ENCODE measurements at regions not wholly inside any gene's neighbourhood (a gene's known extent, or its start where the extent isn't known, plus 50 kb on each side); places are given as distances from the start of the nearest gene placed in this dataset.

DNA sequence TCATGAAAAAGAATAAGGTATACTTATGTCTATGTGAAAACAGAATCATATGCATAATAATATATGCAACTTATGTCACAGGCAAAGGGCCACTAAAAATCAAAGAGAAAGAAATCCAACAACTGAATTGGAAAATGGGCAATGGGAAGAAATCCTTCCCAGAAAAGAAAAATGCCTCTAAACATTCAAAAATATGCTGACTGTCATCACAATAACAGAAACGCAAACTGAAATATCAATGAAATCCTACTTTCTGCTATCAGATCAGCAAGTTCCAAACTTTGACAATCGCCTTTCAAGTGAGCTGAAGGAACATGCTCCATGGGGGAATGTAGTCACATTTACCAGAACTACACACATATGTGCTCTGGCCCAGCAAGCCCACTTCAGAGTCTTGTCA is 99.4 kb upstream of the KLF13 start:
- TF ChIP-seq EZH2phosphoT487 (IDR thresholded peaks at IDR 0.05; ENCODE audit: low read length) (no peak), EZH2 (optimal IDR thresholded peaks at IDR 0.05; ENCODE audit: low read depth, low read length) (no peak)
- TF ChIP-seq, protein P1, sequence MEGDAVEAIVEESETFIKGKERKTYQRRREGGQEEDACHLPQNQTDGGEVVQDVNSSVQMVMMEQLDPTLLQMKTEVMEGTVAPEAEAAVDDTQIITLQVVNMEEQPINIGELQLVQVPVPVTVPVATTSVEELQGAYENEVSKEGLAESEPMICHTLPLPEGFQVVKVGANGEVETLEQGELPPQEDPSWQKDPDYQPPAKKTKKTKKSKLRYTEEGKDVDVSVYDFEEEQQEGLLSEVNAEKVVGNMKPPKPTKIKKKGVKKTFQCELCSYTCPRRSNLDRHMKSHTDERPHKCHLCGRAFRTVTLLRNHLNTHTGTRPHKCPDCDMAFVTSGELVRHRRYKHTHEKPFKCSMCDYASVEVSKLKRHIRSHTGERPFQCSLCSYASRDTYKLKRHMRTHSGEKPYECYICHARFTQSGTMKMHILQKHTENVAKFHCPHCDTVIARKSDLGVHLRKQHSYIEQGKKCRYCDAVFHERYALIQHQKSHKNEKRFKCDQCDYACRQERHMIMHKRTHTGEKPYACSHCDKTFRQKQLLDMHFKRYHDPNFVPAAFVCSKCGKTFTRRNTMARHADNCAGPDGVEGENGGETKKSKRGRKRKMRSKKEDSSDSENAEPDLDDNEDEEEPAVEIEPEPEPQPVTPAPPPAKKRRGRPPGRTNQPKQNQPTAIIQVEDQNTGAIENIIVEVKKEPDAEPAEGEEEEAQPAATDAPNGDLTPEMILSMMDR (IDR thresholded peaks at IDR 0.05; ENCODE audit: low read length) = no peak
- Histone ChIP-seq H3K4me1 (ENCODE audit: low read length) (peaks cover 11% of the 10 kb centered on the region), H3F3A (ENCODE audit: insufficient read depth, low read length) (peaks cover 15% of the 10 kb centered on the region; the same call in 1 of the 2 replicates), H3K27me3 (replicated peaks; ENCODE audit: insufficient read depth, low read length) (no peaks in the 10 kb centered on the region), H3K9me2 (replicated peaks; ENCODE audit: insufficient read depth, low read length) (no peaks in the 10 kb centered on the region), H3K4me3 (ENCODE audit: low read length) (peak overlapping the region; percentile 1; the same call in 1 of the 2 replicates), H3K27ac (ENCODE audit: low read length) (peak overlapping the region; percentile 87; the same call in 1 of the 2 replicates), H4K20me1 (ENCODE audit: insufficient read depth, low read length) (no peaks in the 10 kb centered on the region), H3K4me2 (ENCODE audit: low read depth, low read length) (peak overlapping the region; percentile 79; the same call in 1 of the 2 replicates), H3K79me2 (ENCODE audit: low read length) (peaks cover 50% of the 10 kb centered on the region), H3K36me3 (replicated peaks; ENCODE audit: insufficient read depth, low read length) (no peaks in the 10 kb centered on the region), H3K9ac (ENCODE audit: low read length) (no peak overlapping the region), H2AFZ (ENCODE audit: low read length) (no peak overlapping the region), H3K9me3 (replicated peaks; ENCODE audit: insufficient read depth, low read length) (no peaks in the 10 kb centered on the region)
- DNase-seq = no peak

DNA sequence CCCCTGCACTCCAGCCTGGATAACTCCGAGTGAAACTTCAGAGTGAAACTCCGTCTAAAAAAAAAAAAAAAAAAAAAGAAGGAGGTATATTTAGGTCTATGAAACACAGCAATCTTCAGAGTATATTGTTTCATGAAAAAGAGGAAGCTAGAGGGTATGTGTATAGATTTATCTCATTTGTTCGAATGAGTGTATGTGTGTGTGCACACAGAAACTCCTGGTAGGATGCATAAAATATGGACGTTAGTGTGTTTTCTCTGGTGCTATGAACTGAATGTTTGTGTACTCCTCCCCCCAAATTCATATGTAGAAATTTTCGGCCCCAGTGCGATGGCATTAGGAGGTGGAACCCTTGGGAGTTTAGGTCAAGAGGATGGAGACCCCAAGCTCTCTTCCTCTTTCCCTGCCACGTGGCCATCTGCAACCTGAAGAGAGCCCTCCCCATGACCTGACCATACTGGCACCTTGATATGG is 98.6 kb upstream of the KLF13 start:
- Histone ChIP-seq H3K4me3 (ENCODE audit: low read length) (peak overlapping the region; percentile 97), H3K9ac (ENCODE audit: low read length) (peak overlapping the region; percentile 92), H3K27me3 (replicated peaks; ENCODE audit: insufficient read depth, low read length) (no peaks in the 10 kb centered on the region), H3K4me1 (ENCODE audit: low read length) (peaks cover 11% of the 10 kb centered on the region), H3K9me2 (replicated peaks; ENCODE audit: insufficient read depth, low read length) (no peaks in the 10 kb centered on the region), H3F3A (ENCODE audit: insufficient read depth, low read length) (peaks cover 15% of the 10 kb centered on the region; the same call in 1 of the 2 replicates), H3K79me2 (ENCODE audit: low read length) (peaks cover 48% of the 10 kb centered on the region), H2AFZ (ENCODE audit: low read length) (no peak overlapping the region), H3K36me3 (replicated peaks; ENCODE audit: insufficient read depth, low read length) (no peaks in the 10 kb centered on the region), H4K20me1 (ENCODE audit: insufficient read depth, low read length) (no peaks in the 10 kb centered on the region), H3K4me2 (ENCODE audit: low read depth, low read length) (peak overlapping the region; percentile 79), H3K9me3 (replicated peaks; ENCODE audit: insufficient read depth, low read length) (no peaks in the 10 kb centered on the region), H3K27ac (ENCODE audit: low read length) (peak overlapping the region; percentile 87)
- peak; percentile 45 for DNase-seq
- no peak for TF ChIP-seq EZH2phosphoT487 (IDR thresholded peaks at IDR 0.05; ENCODE audit: low read length)
- no peak for TF ChIP-seq EZH2 (optimal IDR thresholded peaks at IDR 0.05; ENCODE audit: low read depth, low read length)
- TF ChIP-seq, protein P1 (IDR thresholded peaks at IDR 0.05; ENCODE audit: low read length) = no peak

DNA sequence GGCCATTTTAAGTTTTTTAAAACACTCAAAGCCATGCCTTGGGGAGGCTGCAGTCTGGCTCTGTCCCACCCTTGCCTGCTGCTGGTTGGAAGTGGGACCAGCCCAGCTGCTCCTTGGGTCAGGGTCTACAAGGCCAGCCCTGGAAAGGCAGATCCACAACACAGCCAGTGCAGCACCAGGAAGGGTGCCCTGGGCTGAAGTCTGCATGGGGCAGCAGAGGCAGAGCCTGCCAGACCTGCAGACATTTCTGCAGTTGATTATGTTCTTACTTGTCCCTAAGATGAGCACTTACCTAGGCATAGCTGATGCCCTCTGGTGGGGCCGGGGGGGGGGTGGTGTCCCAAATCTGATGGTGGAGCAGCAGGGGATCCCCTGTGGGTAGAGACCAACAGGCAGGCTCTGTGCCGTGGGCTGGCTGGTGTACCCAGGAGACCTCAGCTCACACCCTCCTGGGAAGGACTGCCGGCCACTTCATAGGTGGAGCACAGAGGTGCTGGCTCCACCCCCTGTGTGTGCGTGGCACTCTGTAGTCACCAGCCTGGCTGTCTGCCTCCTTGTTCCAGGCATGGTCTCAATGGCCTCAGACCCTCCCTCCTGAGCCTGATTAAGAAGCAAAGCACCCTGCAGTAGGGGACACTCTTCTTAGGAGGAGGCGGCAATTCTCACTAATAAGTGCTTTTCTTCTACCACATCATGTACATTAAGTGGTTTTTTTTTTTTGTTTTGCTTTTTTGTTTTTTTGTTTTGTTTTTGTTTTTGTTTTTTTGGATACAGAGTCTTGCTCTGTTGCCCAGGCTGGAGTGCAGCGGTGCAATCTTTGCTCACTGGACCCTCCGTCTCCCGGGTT is 97.4 kb upstream of the KLF13 start:
- Histone ChIP-seq H3K9ac (ENCODE audit: low read length) (peak overlapping the region; percentile 92), H2AFZ (ENCODE audit: low read length) (peak overlapping the region; percentile 8; the same call in 1 of the 2 replicates)
- TF ChIP-seq, protein P1 (IDR thresholded peaks at IDR 0.05; ENCODE audit: low read length) = 0 out of 2 replicates have a peak, but pooled peaks have one; percentile 4
- TF ChIP-seq EZH2phosphoT487 (IDR thresholded peaks at IDR 0.05; ENCODE audit: low read length) = no peak

More for the DNA sequence above, 97.4 kb upstream of the KLF13 start:
- peak; percentile 90 for DNase-seq
- peak overlapping the region; percentile 79 for H3K4me2 ChIP-seq (ENCODE audit: low read depth, low read length)
- no peaks in the 10 kb centered on the region for H3K9me3 ChIP-seq (replicated peaks; ENCODE audit: insufficient read depth, low read length)
- H3K27me3 ChIP-seq (replicated peaks; ENCODE audit: insufficient read depth, low read length) = no peaks in the 10 kb centered on the region
- H3K4me3 ChIP-seq (ENCODE audit: low read length) = peak overlapping the region; percentile 97
- H3K4me1 ChIP-seq (ENCODE audit: low read length) = peaks cover 11% of the 10 kb centered on the region
- no peaks in the 10 kb centered on the region for H3K36me3 ChIP-seq (replicated peaks; ENCODE audit: insufficient read depth, low read length)
- H3K9me2 ChIP-seq (replicated peaks; ENCODE audit: insufficient read depth, low read length) = no peaks in the 10 kb centered on the region
- H3F3A ChIP-seq (ENCODE audit: insufficient read depth, low read length) = peaks cover 12% of the 10 kb centered on the region; the same call in 1 of the 2 replicates
- H3K27ac ChIP-seq (ENCODE audit: low read length) = peak overlapping the region; percentile 87
- H3K79me2 ChIP-seq (ENCODE audit: low read length) = peaks cover 42% of the 10 kb centered on the region
- no peaks in the 10 kb centered on the region for H4K20me1 ChIP-seq (ENCODE audit: insufficient read depth, low read length)

All from MM.1S (cell line).